NOMO-1 treated with DMSO at 0.1 percent for 48 hours (cell line): ENCODE measurements at regions not wholly inside any gene's neighbourhood (a gene's known extent, or its start where the extent isn't known, plus 50 kb on each side); places are given as distances from the start of the nearest gene placed in this dataset.

Experiments
- DNase-seq: peaks from one replicate; lab custom pipeline; 2025; ENCODE audit not compliant: unreplicated experiment; lab: John Stamatoyannopoulos, UW

DNA sequence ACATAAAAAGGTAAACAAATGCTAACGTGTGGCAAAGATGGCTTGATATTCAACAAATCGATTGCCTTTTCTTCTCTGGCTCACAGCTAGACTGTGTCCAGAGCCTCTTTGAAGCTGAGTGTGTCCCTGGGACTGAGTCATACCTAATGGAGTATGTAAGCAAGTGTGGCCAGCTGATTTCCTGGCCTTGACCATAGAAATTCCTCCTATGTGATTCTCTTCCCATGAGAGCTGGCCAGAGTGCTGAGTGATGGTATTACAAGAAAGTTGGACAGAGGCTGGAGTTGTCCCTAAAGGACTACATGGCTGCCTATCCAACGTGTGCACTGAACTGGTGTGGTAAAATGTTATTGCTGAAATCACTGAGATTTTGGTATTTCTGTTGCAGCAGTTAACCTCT lies 320.1 kb upstream of the SLC10A2 start:
- DNase-seq, result no peak

DNA sequence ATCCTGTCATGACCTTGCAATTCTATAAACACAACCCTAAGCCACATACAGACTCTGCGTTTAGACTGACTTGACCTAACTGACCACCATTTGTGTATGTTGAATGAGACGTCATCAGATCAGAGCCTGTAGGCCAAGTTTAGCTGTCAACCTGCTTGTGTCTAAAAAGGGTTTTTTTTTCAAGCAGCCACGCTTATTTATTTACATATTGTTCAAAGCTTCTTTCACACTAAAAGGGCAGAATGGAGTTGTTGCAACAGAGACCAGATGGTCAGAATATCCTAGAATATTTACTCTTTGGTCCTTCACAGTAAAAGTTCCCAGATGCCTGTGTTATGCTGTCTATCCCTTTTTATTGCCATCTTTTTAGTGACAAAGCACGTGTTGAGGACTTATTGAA lies 307.7 kb upstream of the SLC10A2 start:
- no peak for DNase-seq

DNA sequence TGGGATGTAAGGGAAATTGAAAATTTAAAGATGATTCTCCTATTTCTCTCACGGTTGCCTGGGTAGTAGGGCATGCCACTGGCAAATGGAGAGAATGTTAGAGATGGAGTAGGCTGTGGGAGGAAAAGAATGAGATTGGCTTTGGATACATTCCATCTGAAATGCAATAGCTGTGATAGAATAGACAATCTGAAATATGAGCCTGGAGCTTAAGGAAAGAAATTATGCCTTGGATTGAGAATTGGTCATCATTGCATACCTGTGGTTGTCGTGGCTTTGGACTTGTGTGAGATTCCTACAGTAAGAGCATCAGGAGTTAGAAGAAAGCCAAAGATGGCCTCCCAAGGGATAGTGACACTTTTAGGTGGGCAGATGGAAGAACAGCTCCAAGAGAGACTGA lies 305.1 kb upstream of the SLC10A2 start:
- DNase-seq, result no peak

DNA sequence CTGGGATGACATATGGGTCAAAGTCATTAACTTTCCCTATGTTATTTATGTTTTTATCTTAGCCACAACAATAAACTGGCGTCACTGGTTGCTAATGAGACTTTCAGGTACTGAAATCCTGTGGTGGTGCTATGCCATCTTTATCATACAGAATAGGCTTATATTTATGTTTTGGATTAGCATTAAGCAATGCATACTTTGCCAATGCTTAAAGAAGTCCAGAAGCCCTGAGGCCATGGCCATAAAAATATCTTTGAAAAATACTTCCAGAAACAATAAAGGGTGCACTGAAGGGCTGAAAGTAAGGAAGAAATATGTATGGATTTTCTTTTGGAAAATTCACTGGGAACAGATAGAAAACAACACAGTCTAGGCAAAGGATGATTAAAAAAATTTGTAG lies 304.6 kb upstream of the SLC10A2 start:
- DNase-seq, result no peak

DNA sequence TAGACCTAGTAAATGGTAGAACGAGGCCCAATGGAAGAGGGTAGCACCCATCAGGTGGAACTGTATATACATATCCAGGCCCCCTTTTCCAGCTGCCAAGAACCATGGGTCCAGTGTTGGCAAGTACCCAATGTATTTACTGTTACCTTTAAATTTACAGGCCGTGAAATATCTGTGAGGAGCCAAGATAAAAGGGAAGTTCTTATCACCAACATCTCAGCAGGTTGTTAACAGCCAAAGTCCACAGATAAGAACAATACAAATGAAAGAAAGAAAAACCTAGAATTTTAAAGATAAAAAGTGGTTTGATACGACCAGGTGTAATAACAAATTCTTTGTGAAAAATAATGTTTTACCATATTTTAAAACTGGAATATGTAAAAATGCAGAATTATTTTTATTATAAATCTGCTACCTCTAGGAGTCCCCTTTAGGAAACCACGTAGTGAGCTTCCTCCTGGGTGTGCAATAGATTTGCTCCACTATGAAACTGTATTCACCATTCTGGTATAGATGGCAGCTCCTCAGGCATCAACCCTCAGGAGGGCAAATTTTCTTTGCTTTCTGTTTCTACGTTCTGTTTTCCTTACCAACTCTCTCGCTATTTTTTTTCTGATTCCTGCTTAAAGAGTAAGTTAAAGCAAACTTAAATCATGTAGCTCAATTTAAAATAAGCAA lies 292.2 kb upstream of the SLC10A2 start:
- DNase-seq, result no peak

DNA sequence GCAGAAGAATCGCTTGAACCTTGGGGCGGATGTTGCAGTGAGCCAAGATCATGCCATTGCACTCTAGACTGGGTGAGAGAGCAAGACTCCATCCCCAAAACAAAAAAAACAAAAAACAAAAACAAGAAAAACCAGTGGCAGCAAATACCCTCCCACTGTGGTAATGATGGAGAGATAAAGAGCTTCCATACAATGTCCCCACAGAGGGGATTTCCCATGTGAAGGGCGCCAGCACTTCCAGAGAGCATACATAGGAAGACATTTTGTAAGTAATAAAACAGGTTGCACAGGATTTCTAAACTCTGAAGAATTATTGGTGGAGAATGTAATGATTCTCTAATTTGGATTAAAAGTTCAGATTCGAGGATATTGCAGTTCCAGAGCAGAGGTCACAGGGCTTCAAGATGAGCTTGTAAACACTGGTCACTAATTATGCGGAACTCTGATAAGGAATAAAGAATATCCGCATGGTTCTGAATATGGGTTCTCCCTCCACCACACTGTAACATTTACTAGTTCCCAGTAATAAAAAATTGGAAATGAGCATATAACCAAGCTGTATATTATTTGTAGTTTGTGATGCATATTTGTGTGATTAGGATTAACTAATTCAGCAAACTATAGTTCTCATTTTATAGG lies 290.1 kb upstream of the SLC10A2 start:
- no peak for DNase-seq

DNA sequence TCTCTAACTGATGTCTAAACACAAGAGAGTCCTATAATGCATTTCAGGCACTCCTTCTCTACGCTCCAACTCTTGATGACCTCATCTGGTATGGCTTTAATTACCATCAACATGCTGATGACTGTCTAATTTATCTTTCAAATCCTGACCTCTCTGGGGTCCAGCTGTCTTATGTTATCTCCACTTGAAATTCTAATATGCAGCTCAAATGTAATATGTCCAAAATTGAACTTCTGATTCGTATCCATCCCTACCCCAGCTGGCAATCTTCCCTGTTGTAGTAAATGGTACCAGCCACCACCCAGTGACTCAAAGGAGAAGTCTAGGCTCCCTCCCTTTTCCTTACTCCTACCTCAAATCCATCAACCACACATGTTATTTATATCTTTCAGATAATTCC lies 288.0 kb upstream of the SLC10A2 start:
- DNase-seq, result no peak

DNA sequence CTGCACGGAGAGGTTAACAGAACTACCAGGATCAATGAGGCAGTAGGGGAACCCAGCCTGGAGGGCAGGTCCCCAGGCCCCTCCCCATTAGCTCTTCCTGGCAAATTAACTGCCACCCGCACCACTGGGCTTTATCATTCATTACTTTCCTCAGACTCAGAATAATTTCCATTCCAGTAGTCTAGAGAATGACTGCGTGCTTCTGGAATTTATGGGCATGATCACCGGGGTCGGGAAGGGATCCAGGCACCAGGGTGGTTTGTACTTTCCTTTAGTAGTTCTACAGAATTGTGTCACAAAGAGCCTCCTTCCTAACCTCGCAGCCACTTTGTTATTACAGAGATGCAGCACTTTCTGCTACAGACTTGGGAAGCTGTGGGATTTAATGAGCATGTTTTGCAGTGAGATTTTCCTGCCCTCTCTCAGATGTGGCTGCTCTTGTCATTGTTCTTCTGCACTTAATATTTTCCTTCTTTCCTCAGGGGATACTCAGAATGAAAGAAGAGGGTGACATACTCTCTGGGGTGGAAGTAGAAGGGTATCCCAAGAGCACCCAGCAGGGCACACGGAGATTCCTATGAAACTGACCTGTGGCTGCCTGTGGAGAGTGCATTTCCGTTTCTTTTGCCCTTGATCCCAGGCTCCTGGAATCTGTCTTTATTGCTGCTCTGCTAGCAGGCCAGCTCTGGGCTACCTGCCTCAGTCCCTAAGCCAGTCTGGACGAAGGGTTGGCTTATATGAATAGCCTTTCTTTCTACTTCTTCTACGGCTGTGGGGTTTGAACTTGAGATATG lies 285.0 kb upstream of the SLC10A2 start:
- no peak for DNase-seq

DNA sequence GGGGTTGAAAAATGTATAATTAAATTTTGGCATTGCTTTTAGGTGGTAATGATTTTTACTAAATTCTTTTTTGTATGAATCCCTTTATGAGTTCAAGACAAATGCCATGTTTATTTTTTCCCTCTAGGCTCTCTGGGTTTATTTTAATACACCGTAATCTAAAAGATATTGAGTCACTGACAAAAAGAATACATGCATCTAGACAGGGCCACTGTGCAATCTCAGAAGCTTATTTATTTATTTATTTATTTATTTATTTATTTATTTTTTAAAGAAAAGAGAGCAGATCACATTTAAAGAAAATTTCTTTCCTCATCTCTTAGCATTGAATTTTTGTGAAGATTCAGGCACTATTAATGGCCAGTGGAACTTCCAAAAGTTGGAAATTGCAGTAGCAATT lies 283.9 kb upstream of the SLC10A2 start:
- no peak for DNase-seq

DNA sequence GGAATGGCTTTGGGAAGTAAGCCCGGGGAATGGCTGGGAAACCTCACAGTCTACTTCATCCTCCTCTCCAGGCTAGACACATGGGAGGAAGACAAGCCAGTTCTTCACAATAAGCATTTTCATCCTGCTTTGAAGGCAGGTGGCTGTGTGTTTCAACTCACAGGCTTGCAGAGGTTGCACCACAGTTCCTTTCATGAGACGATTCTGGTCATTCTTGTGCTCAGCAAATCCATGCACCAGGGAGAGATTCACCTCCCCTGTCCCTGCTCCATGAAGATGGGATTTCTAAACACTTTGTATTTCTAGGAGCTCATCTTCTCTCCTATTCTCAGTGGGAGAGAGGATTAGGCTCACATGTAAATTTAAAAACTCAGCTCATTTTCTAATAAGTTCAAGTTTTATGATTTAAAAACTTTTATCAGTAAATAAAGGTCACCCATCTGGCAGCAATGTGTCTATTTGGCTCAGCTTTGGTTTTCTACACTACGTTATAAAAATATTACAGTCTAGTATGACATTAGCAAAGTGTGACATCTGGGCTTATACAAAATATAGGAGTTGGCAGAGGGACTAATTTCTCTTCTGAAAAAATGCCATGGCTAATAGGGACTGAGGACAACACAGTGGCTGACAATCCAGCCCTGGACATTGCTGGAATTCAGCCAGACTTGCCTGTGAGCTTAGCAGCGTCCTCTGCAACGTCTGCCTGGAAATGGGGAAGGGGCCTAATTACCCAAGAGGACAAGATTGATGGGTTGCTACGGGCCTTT lies 283.2 kb upstream of the SLC10A2 start:
- no peak for DNase-seq

DNA sequence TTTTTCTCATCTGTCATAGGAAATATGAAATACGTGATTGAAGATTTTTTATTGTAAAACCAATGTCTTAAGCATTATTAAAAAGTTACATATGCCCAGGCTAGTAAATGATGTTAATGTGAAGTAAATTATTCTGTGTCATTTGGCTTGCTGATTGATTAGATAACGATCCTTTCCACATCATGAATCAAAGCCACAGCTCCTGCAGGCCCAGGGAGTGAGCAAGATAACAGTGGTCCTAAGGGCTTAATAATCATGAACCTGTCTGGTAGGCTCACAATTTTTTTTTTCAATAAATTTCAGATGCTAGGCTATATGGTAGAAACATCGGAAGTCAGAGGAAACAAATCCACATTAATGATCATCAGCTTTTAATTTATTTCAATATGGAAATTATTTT lies 269.0 kb upstream of the SLC10A2 start:
- no peak for DNase-seq

DNA sequence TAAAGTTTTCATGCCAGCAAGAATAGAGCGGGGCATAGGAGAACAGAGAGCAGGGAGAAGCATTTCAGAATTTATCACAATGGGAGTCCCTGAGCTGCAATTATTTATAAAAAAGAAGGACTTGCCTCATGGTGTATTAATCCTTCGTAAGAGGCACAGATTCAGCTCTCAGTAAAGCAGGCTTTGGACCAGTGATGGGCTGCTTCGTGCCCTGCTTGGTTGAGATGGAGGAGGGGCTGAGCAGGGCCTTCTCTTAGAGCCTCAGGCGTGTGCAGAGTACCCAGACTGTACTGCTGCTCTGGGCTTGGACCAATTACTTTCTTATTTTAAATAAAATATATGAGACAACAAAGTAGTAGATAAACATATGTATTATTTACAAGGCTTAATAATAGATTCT lies 265.7 kb upstream of the SLC10A2 start:
- no peak for DNase-seq

DNA sequence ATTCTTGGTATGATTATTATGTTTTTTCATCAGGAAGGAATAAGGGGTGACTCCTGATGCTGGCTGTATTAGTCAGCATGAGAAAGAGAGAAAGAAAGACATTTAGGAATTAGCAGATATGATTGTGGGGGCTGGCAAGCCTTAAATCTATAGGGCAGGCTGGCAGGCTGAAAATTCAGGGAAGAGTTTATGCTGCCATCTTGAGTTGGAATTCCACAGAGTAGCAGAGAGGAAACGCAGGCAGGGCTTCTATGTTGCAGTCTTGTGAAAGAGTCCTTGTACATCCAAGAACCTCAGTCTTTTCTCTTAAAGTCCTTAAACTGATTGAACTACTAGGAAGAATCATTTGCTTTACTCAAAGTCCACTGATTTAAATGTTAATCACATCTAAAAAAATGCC lies 262.7 kb upstream of the SLC10A2 start:
- DNase-seq, result no peak

DNA sequence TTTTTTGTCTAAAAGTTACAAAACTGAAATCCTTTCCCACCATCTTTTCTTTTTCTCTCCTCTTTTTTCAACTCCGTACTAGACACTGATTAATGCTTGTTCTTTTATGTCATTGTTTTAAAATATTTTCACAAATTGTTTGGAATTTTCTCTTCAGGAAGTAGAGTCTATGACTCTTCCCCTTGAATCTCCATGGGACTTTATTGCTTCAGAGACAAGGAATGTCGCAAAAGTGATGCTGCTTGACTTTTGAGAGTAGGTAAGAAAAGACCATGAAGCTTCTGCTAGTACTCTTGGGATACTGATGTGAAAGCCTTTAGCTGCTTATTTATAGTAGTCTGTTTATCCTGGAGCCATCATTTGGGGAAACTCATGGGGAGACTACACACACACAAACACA lies 260.1 kb upstream of the SLC10A2 start:
- DNase-seq, result no peak

DNA sequence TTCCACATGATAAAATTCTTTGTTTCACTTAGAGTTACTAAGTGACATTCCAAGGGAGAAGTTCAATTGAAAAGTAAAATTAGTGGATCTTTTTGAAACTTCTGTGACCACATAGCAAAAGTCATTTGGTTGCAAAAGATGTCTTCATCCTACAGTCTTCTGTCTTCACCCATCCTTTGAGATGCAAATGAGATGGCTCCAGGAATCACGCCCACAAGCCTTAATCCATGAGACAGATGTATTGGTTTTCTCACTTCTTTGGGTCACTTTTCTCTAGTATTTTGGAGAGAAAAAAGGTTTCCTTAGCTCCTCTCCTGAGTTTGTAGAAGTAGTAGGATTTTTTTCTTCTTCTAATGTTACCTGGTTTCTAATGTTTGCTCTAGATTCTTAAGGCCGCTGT lies 259.5 kb upstream of the SLC10A2 start:
- DNase-seq, result no peak

DNA sequence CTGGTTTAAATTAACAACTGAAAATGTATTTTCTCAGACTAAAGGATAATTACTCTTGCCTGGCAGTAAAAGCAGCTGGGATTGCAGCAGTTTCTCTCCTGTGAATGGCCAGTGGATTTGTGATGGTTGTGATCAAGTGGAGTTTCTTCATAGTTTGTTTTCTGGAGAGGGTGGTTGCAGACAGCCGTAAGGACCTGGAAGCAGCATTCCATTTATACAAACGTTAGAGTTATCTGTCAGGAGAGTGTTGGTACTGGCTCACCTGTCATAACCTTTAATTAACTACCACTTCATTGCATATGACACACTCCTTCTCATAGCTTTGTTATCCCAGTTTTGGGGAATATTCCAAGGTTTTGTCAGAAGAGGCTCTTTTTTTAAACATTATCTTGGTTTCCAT lies 258.4 kb upstream of the SLC10A2 start:
- no peak for DNase-seq

DNA sequence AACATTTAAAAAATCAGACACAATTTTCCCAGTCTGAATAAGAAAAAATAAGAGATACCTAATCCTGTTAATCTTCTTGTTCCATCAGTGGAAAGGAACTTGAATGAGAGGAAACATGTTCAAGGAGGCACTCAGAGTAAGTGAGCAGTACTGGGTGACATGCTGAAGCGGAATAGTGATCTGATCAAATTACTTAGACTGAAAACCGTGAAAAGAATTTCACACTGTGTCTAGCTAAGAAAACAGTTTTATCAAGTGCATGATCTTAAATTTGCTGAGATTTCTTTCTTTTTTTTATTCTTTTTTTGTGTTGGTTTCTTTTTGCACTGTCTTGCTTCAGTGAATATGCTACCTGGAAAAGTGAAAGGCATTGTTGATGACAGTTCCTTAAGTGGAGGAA lies 249.5 kb upstream of the SLC10A2 start:
- no peak for DNase-seq

DNA sequence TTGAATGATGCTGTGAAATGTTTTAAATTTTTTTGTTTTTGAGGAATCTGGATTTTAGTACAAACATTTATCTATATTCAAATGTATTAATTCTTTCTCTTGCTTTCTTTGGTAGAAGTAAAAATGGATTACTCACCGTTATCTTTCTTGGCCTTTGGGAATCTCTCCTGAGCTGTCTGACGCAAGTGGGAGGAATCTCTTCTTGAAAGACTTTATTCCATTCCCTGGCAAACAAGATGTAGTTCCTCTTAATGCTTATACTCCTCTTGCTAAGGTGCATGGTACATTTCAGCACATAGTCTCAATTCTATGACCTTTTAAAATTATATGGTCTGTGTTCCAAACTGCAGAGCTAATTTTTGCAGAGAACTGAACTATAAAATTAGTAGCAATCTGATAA lies 246.2 kb upstream of the SLC10A2 start:
- DNase-seq, result no peak

DNA sequence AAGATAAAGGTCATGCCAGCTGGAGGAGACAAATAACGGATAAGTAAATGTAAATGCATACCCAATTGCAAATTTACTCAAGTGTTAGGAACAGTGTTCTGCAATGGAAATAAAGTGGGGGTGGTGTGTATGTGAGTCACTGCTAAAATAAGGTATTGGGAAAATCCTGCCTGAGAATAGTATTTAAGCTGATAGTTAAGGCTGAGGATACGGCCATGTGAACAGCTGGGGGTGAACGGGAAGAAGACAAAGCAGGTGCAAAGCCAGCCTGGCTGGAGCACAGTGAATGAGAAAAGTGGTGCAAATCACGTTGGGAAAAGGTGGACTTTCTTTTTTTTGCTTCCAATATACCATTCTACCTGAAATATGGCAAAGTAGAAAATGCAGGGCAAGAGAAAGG lies 242.4 kb upstream of the SLC10A2 start:
- no peak for DNase-seq

DNA sequence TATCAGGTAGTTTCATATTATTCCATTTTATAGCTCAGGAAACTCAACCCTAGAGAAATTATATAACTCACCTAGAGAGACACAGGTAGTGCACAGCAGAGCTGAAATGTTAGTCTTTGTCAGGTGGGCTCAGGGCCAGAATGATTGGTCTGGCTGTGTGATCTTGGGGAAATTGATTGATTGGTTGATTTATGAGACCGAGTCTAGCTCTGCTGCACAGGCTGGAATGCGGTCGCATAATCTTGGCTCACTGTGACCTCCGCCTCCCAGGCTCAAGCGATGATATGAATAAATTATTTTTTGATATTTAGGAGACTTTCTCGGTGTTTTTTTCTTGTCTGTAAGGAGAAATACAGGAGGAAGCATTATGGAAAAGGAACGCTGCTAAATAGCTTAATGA lies 239.9 kb upstream of the SLC10A2 start:
- no peak for DNase-seq

DNA sequence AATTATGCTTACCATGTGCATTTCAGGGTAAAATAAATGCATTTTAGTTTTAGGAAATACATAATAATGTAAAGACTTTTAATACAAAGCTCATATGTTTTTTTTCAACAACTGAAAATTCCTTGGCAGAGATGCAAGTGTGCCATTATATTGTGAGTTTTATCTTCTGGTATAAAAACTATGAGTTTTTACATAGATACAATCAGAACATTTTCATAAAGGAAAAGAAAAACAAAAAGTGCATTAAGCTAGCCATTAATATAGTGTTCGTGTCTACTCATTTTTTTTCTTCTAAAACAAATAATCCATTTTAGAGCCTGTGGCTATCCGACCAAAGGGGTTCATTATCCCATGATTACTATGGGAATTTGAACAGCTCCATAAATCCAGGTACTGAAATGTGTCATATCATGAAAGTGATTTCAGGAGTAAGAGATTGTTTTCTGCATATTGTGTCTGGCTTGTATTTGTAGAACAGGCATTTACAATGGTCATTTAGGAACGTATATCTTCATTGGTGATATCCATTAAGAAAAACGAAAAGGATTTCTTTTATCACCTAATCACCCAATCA lies 236.9 kb upstream of the SLC10A2 start:
- no peak for DNase-seq
